K562 (cell line): ENCODE measurements at regions not wholly inside any gene's neighbourhood (a gene's known extent, or its start where the extent isn't known, plus 50 kb on each side); places are given as distances from the start of the nearest gene placed in this dataset.

Source experiments
- ATAC-seq: fragments of 200-7000 bp; cut with Tn5 transposase; 3 replicates; pipeline ENCODE4 v1.9.1; 2020; ENCODE audit warnings: moderate library complexity
- BruUV-seq: library from RNA; stranded (reverse); fragments of 400-500 nt; replicated peaks from 2 replicates; lab custom pipeline; 2021; lab: Mats Ljungman, UMichigan
- CTCF ChIA-PET: fragments of 300-600 bp; formaldehyde crosslinking; extraction: SDS; loops from one replicate; lab custom pipeline; 2021; ENCODE audit warnings: low intra/inter-chr PET ratio; lab: Yijun Ruan, JAX
- POLR2A ChIA-PET: fragments of 300-600, 350-650 bp; sonication (Branson Sonifier 250); formaldehyde crosslinking; extraction: SDS; loops from one replicate; lab custom pipeline; 2021; ENCODE audit warnings: antibody characterized with exemption, inconsistent platforms; lab: Yijun Ruan, JAX
- DNase-seq, 4 experiments: peaks; one replicate each; pipeline versions ENCODE4 v3.0.0 to v3.0.0-alpha.2; 2011 to 2018; ENCODE audit warnings: low spot score in 3 of 4, mixed read lengths in 3 of 4; ENCODE audit errors: extremely low read depth in 1 of 4
- FAIRE-seq: peaks from 2 replicates; lab custom pipeline; 2011; peaks lifted over from hg19 to GRCh38; lab: Jason Lieb, UNC
- H2AFZ ChIP-seq: 2 replicates; pipeline ENCODE4 v1.6.0; 2011; ENCODE audit warnings: low read depth, low read length, control low read depth, inconsistent platforms
- H3K27ac ChIP-seq: fragments of 200-600 bp; 3 replicates; pipeline ENCODE4 v1.8.0; 2011; ENCODE audit warnings: low read depth, mild to moderate bottlenecking, control low read depth, inconsistent platforms, low read length, moderate library complexity, mixed read lengths; ENCODE audit errors: extremely low read depth
- H3K27me3 ChIP-seq, 2 experiments: fragments of 300-600 bp in 1 of 2; 2 replicates in 1 of 2; 3 replicates in 1 of 2; pipeline versions ENCODE4 v1.6.0 to v1.8.0; 2011; ENCODE audit warnings: inconsistent platforms in 2 of 2, low read length in 2 of 2, mild to moderate bottlenecking in 1 of 2, mixed read lengths in 1 of 2, moderate library complexity in 1 of 2; ENCODE audit not compliant: control insufficient read depth in 2 of 2, insufficient read depth in 2 of 2
- H3K36me3 ChIP-seq: fragments of 300-600 bp; 3 replicates; pipeline ENCODE4 v1.8.0; 2011; ENCODE audit warnings: mild to moderate bottlenecking, low read length, inconsistent platforms; ENCODE audit not compliant: control insufficient read depth, insufficient read depth
- H3K4me1 ChIP-seq, 2 experiments: fragments of 200-600 bp in 1 of 2; replicated peaks in 1 of 2; 2 replicates in 1 of 2; 3 replicates in 1 of 2; pipeline versions ENCODE4 v1.5.1 to v1.8.0; 2011; ENCODE audit warnings: inconsistent platforms in 2 of 2, low read length in 2 of 2, mild to moderate bottlenecking in 1 of 2, mixed read lengths in 1 of 2, moderate library complexity in 1 of 2; ENCODE audit not compliant: control insufficient read depth in 2 of 2, insufficient read depth in 2 of 2
- H3K4me2 ChIP-seq: 2 replicates; pipeline ENCODE4 v1.6.1; 2011; ENCODE audit warnings: low read length, control low read depth, inconsistent platforms, mixed read lengths; ENCODE audit not compliant: insufficient read depth
- H3K4me3 ChIP-seq: fragments of 200-600 bp; sonication (generic), shearing (Covaris generic); 2 replicates; pipeline ENCODE4 v1.5.1; 2016; ENCODE audit warnings: control low read depth, inconsistent platforms
- H3K79me2 ChIP-seq: fragments of 200-600 bp; 3 replicates; pipeline ENCODE4 v1.8.0; 2011; ENCODE audit warnings: low read length, inconsistent platforms; ENCODE audit not compliant: control insufficient read depth, insufficient read depth
- H3K9ac ChIP-seq, 2 experiments: 2 replicates each; pipeline versions ENCODE4 v1.6.0 to v1.6.1; 2011; ENCODE audit warnings: low read depth in 2 of 2, low read length in 2 of 2, control low read depth in 1 of 2, inconsistent platforms in 1 of 2, mild to moderate bottlenecking in 1 of 2, mixed read lengths in 1 of 2; ENCODE audit not compliant: insufficient read depth in 1 of 2
- H3K9me1 ChIP-seq: one replicate; pipeline ENCODE4 v1.6.0; 2011; ENCODE audit warnings: inconsistent platforms, mild to moderate bottlenecking, low read length, moderate library complexity; ENCODE audit not compliant: control insufficient read depth, insufficient read depth
- H3K9me3 ChIP-seq: replicated peaks from 2 replicates; pipeline ENCODE4 v1.5.1; 2011; ENCODE audit warnings: low read depth, low read length, inconsistent platforms; ENCODE audit not compliant: control insufficient read depth, insufficient read depth
- H4K20me1 ChIP-seq: replicated peaks from 2 replicates; pipeline ENCODE4 v1.6.1; 2011; ENCODE audit warnings: low read length, inconsistent platforms, mixed read lengths; ENCODE audit not compliant: control insufficient read depth, insufficient read depth
- CLOCK ChIP-seq: fragments of 250-450 bp; sonication (Bioruptor Pico); IDR thresholded peaks from 2 replicates; pipeline ENCODE4 v1.4.0; 2020; ENCODE audit warnings: mild to moderate bottlenecking, moderate library complexity, borderline replicate concordance
- LEF1 ChIP-seq: fragments of 450-650 bp; IDR thresholded peaks from 2 replicates; pipeline ENCODE4 v1.6.1; 2016; ENCODE audit warnings: mild to moderate bottlenecking
- MEF2D ChIP-seq: conservative IDR thresholded peaks from 2 replicates; pipeline ENCODE4 v1.6.1; 2016; ENCODE audit warnings: low read depth, missing genetic modification characterization, missing compliant biosample characterization
- PHF20 ChIP-seq: fragments of 450-650 bp; IDR thresholded peaks from 2 replicates; pipeline ENCODE4 v1.6.1; 2018; ENCODE audit not compliant: partially characterized antibody
- RBM14 ChIP-seq: fragments of 200-400 bp; formaldehyde crosslinking; IDR thresholded peaks from 2 replicates; pipeline ENCODE4 v1.6.1; 2018; ENCODE audit warnings: low read depth, mild to moderate bottlenecking, low read length, moderate library complexity, borderline replicate concordance; ENCODE audit not compliant: insufficient read depth
- RFX1 ChIP-seq: fragments of 450-650 bp; IDR thresholded peaks from 2 replicates; pipeline ENCODE4 v1.6.1; 2016; ENCODE audit warnings: mild to moderate bottlenecking, moderate library complexity
- TEAD4 ChIP-seq, 2 experiments: sonication (generic) in 1 of 2; formaldehyde crosslinking in 1 of 2; IDR thresholded peaks; 2 replicates each; pipeline versions ENCODE4 v1.6.1 to v1.8.0; 2012 to 2022; ENCODE audit warnings: borderline replicate concordance in 1 of 2, inconsistent platforms in 1 of 2, low read length in 1 of 2, mild to moderate bottlenecking in 1 of 2, missing genetic modification reagents in 1 of 2
- WGBS: fragments of 100-300 bp; shearing (Covaris generic); methylation state at CpG from one replicate; pipeline ENCODE4 v1.1.6; 2016; ENCODE audit warnings: low coverage, mixed read lengths; ENCODE audit not compliant: insufficient coverage; ENCODE audit errors: missing lambda C conversion rate; 5-methylcytosine and 5-hydroxymethylcytosine counted together
- in situ Hi-C: fragments of 300-500 bp; cut with MboI; formaldehyde crosslinking; loops from 4 replicates; pipeline ENCODE4 v1.15.0; 2018; ENCODE audit warnings: inconsistent platforms, mixed read lengths
- intact Hi-C: fragments of 100-400 bp; cut with micrococcal nuclease; formaldehyde crosslinking; loops from 2 replicates; pipeline ENCODE4 v1.14.2; 2022
- TF ChIP-seq, protein P1 (sequence below): fragments of 450-650 bp; IDR thresholded peaks from 2 replicates; pipeline ENCODE4 v1.6.1; 2016; ENCODE audit warnings: mild to moderate bottlenecking, moderate library complexity

- intact Hi-C loops, result no loop called here
- no peaks in the 10 kb centered on the region for H3K4me1 ChIP-seq
- no peaks in the 10 kb centered on the region for H3K9me1 ChIP-seq
- no peaks in the 10 kb centered on the region for H3K27me3 ChIP-seq
- FAIRE-seq (no peak), DNase-seq (no peak)
- H3K36me3 ChIP-seq, result no peaks in the 10 kb centered on the region
- CTCF ChIA-PET, result no interaction called here
- H3K4me2 ChIP-seq, result no peak overlapping the region
- H2AFZ ChIP-seq, result no peak overlapping the region
- in situ Hi-C loops, result no loop called here
- no peaks in the 10 kb centered on the region for H3K79me2 ChIP-seq
- no peaks in the 10 kb centered on the region for H3K9me3 ChIP-seq
- no peaks in the 10 kb centered on the region for H4K20me1 ChIP-seq
- no peak overlapping the region for H3K9ac ChIP-seq
- TF ChIP-seq CLOCK (CRISPR knock-in tag) (no peak), MEF2D (tag) (no peak), TEAD4 (IDR thresholded peaks at IDR 0.05; ENCODE audit: low read length) (no peak), TEAD4 (CRISPR knock-in tag; IDR thresholded peaks at IDR 0.05; ENCODE audit: borderline replicate concordance) (no peak), LEF1 (no peak), PHF20 (no peak), RBM14 (no peak), RFX1 (no peak)
- TF ChIP-seq, protein P1, sequence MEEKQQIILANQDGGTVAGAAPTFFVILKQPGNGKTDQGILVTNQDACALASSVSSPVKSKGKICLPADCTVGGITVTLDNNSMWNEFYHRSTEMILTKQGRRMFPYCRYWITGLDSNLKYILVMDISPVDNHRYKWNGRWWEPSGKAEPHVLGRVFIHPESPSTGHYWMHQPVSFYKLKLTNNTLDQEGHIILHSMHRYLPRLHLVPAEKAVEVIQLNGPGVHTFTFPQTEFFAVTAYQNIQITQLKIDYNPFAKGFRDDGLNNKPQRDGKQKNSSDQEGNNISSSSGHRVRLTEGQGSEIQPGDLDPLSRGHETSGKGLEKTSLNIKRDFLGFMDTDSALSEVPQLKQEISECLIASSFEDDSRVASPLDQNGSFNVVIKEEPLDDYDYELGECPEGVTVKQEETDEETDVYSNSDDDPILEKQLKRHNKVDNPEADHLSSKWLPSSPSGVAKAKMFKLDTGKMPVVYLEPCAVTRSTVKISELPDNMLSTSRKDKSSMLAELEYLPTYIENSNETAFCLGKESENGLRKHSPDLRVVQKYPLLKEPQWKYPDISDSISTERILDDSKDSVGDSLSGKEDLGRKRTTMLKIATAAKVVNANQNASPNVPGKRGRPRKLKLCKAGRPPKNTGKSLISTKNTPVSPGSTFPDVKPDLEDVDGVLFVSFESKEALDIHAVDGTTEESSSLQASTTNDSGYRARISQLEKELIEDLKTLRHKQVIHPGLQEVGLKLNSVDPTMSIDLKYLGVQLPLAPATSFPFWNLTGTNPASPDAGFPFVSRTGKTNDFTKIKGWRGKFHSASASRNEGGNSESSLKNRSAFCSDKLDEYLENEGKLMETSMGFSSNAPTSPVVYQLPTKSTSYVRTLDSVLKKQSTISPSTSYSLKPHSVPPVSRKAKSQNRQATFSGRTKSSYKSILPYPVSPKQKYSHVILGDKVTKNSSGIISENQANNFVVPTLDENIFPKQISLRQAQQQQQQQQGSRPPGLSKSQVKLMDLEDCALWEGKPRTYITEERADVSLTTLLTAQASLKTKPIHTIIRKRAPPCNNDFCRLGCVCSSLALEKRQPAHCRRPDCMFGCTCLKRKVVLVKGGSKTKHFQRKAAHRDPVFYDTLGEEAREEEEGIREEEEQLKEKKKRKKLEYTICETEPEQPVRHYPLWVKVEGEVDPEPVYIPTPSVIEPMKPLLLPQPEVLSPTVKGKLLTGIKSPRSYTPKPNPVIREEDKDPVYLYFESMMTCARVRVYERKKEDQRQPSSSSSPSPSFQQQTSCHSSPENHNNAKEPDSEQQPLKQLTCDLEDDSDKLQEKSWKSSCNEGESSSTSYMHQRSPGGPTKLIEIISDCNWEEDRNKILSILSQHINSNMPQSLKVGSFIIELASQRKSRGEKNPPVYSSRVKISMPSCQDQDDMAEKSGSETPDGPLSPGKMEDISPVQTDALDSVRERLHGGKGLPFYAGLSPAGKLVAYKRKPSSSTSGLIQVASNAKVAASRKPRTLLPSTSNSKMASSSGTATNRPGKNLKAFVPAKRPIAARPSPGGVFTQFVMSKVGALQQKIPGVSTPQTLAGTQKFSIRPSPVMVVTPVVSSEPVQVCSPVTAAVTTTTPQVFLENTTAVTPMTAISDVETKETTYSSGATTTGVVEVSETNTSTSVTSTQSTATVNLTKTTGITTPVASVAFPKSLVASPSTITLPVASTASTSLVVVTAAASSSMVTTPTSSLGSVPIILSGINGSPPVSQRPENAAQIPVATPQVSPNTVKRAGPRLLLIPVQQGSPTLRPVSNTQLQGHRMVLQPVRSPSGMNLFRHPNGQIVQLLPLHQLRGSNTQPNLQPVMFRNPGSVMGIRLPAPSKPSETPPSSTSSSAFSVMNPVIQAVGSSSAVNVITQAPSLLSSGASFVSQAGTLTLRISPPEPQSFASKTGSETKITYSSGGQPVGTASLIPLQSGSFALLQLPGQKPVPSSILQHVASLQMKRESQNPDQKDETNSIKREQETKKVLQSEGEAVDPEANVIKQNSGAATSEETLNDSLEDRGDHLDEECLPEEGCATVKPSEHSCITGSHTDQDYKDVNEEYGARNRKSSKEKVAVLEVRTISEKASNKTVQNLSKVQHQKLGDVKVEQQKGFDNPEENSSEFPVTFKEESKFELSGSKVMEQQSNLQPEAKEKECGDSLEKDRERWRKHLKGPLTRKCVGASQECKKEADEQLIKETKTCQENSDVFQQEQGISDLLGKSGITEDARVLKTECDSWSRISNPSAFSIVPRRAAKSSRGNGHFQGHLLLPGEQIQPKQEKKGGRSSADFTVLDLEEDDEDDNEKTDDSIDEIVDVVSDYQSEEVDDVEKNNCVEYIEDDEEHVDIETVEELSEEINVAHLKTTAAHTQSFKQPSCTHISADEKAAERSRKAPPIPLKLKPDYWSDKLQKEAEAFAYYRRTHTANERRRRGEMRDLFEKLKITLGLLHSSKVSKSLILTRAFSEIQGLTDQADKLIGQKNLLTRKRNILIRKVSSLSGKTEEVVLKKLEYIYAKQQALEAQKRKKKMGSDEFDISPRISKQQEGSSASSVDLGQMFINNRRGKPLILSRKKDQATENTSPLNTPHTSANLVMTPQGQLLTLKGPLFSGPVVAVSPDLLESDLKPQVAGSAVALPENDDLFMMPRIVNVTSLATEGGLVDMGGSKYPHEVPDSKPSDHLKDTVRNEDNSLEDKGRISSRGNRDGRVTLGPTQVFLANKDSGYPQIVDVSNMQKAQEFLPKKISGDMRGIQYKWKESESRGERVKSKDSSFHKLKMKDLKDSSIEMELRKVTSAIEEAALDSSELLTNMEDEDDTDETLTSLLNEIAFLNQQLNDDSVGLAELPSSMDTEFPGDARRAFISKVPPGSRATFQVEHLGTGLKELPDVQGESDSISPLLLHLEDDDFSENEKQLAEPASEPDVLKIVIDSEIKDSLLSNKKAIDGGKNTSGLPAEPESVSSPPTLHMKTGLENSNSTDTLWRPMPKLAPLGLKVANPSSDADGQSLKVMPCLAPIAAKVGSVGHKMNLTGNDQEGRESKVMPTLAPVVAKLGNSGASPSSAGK, result no peak
- TF ChIP-seq, all 486 proteins: peak for 0
- POLR2A ChIA-PET, result no interaction called here
- Histone ChIP-seq H3K4me3 (no peak overlapping the region), H3K27ac (no peak overlapping the region)
- WGBS, result 0% methylated on average over 3 of the region's 3 CpGs
- BruUV-seq, result no TSS peak
- ATAC-seq, result no peak
Measured at GRCh38 chr5:164741376-164741775, 1236.0 kb downstream of the MAT2B start.
